ENCODE measurements at regions not wholly inside any gene's neighbourhood (a gene's known extent, or its start where the extent isn't known, plus 50 kb on each side); places are given as distances from the start of the nearest gene placed in this dataset.

- no peak for TF ChIP-seq POLR2A (IDR thresholded peaks at IDR 0.05; ENCODE audit: low read depth)
- no peak for TF ChIP-seq CTCF (IDR thresholded peaks at IDR 0.05)
- no peak for TF ChIP-seq EP300 (IDR thresholded peaks at IDR 0.05)
- TF ChIP-seq POLR2AphosphoS5 (IDR thresholded peaks at IDR 0.05) = no peak
These were observed 648.5 kb downstream of the RNF144B start for GRCh38 chr6:19035461-19036195.

All from esophagus muscularis mucosa (tissue), 4 donors.